Osteocyte (in vitro differentiated cells): ENCODE measurements at regions not wholly inside any gene's neighbourhood (a gene's known extent, or its start where the extent isn't known, plus 50 kb on each side); places are given as distances from the start of the nearest gene placed in this dataset.

Source experiments
- DNase-seq: peaks from one replicate; pipeline ENCODE4 v3.0.0; 2021; ENCODE audit warnings: mixed read lengths; ENCODE audit not compliant: unreplicated experiment; ENCODE audit errors: extremely low spot score
- H3K27ac Mint-ChIP-seq: one replicate; pipeline ENCODE4 v1.8.0; 2021; ENCODE audit warnings: mild to moderate bottlenecking, mixed read lengths; ENCODE audit not compliant: unreplicated experiment
- H3K27me3 Mint-ChIP-seq: one replicate; pipeline ENCODE4 v1.8.0; 2021; ENCODE audit warnings: mixed read lengths; ENCODE audit not compliant: unreplicated experiment
- H3K36me3 Mint-ChIP-seq: one replicate; pipeline ENCODE4 v1.8.0; 2021; ENCODE audit warnings: mixed read lengths; ENCODE audit not compliant: unreplicated experiment
- H3K4me1 Mint-ChIP-seq: one replicate; pipeline ENCODE4 v1.8.0; 2021; ENCODE audit warnings: mixed read lengths; ENCODE audit not compliant: unreplicated experiment
- H3K4me3 Mint-ChIP-seq: one replicate; pipeline ENCODE4 v1.8.0; 2021; ENCODE audit warnings: mild to moderate bottlenecking, moderate library complexity, mixed read lengths; ENCODE audit not compliant: unreplicated experiment
- H3K9me3 Mint-ChIP-seq: one replicate; pipeline ENCODE4 v1.8.0; 2021; ENCODE audit warnings: mixed read lengths; ENCODE audit not compliant: unreplicated experiment
- CTCF ChIP-seq: fragments of 200-600 bp; sonication (generic); IDR thresholded peaks from 2 replicates; pipeline ENCODE4 v1.5.0; 2021; ENCODE audit warnings: antibody characterized with exemption, mild to moderate bottlenecking, moderate library complexity

GRCh38 chr11:119482521-119483011 lies 59.6 kb upstream of the THY1 start:
- Mint-ChIP-seq H3K9me3 (no peaks in the 10 kb centered on the region), H3K4me3 (no peak overlapping the region), H3K27ac (no peak overlapping the region), H3K4me1 (peaks cover 6% of the 10 kb centered on the region), H3K36me3 (no peaks in the 10 kb centered on the region), H3K27me3 (peaks cover 48% of the 10 kb centered on the region)
- peak; percentile 73 for DNase-seq
- no peak for TF ChIP-seq CTCF

- H3K36me3 Mint-ChIP-seq = no peaks in the 10 kb centered on the region
- no peaks in the 10 kb centered on the region for H3K9me3 Mint-ChIP-seq
- no peak for TF ChIP-seq CTCF
- H3K27ac Mint-ChIP-seq = no peak overlapping the region
- H3K4me3 Mint-ChIP-seq = no peak overlapping the region
- H3K27me3 Mint-ChIP-seq = peaks cover 54% of the 10 kb centered on the region
- DNase-seq = peak; percentile 73
- peaks cover 6% of the 10 kb centered on the region for H3K4me1 Mint-ChIP-seq
Observed at GRCh38 chr11:119481667-119482400, 58.9 kb upstream of the THY1 start.

- Mint-ChIP-seq H3K27ac (no peak overlapping the region), H3K9me3 (no peaks in the 10 kb centered on the region)
Observed at GRCh38 chr11:119481021-119481666, 58.2 kb upstream of the THY1 start.

GRCh38 chr11:119480380-119481020 lies 57.5 kb upstream of the THY1 start:
- H3K36me3 Mint-ChIP-seq = no peaks in the 10 kb centered on the region
- H3K4me1 Mint-ChIP-seq = peaks cover 6% of the 10 kb centered on the region
- no peak for TF ChIP-seq CTCF
- DNase-seq = peak; percentile 78
- no peak overlapping the region for H3K4me3 Mint-ChIP-seq
- H3K27ac Mint-ChIP-seq = no peak overlapping the region
- no peaks in the 10 kb centered on the region for H3K9me3 Mint-ChIP-seq
- H3K27me3 Mint-ChIP-seq = peaks cover 52% of the 10 kb centered on the region

More at GRCh38 chr11:119481021-119481666, 58.2 kb upstream of the THY1 start:
- TF ChIP-seq CTCF = peak; percentile 99
- DNase-seq = peak; percentile 96
- Mint-ChIP-seq H3K4me3 (no peak overlapping the region), H3K36me3 (no peaks in the 10 kb centered on the region), H3K4me1 (peaks cover 6% of the 10 kb centered on the region), H3K27me3 (peaks cover 54% of the 10 kb centered on the region)
